H1 (cell line): ENCODE measurements at regions not wholly inside any gene's neighbourhood (a gene's known extent, or its start where the extent isn't known, plus 50 kb on each side); places are given as distances from the start of the nearest gene placed in this dataset.

Experiments used
- ASH2L ChIP-seq: fragments of 200-600, 300-600 bp; sonication (generic); IDR thresholded peaks from one replicate; pipeline ENCODE4 v1.7.1; 2017; ENCODE audit warnings: low read length
- EZH2 ChIP-seq: fragments of 200-600 bp; sonication (generic); IDR thresholded peaks from 2 replicates; pipeline ENCODE4 v1.7.1; 2012; ENCODE audit warnings: low read depth, mild to moderate bottlenecking, moderate library complexity, low read length, inconsistent platforms; ENCODE audit not compliant: severe bottlenecking
- POLR2A ChIP-seq, 2 experiments: IDR thresholded peaks; 1 replicate in 1 of 2; 2 replicates in 1 of 2; pipeline ENCODE4 v1.6.1; 2011; ENCODE audit warnings: low read depth in 2 of 2, low read length in 2 of 2, mild to moderate bottlenecking in 2 of 2; ENCODE audit errors: control extremely low read depth in 1 of 2
- POLR2AphosphoS5 ChIP-seq: IDR thresholded peaks from 2 replicates; pipeline ENCODE4 v1.6.1; 2011; ENCODE audit warnings: low read depth, low read length
- TF ChIP-seq, protein P1 (sequence below): IDR thresholded peaks from 2 replicates; pipeline ENCODE4 v1.6.1; 2011; ENCODE audit warnings: low read length, improper control_type of control experiment
- TF ChIP-seq, protein P2 (sequence below), 3 experiments: IDR thresholded peaks; 1 replicate in 2 of 3; 2 replicates in 1 of 3; pipeline versions ENCODE4 v1.5.1 to v1.6.1; 2011; ENCODE audit warnings: low read length in 3 of 3, mild to moderate bottlenecking in 3 of 3, inconsistent platforms in 2 of 3, low read depth in 1 of 3, moderate library complexity in 1 of 3; ENCODE audit not compliant: insufficient read depth in 1 of 3; ENCODE audit errors: control extremely low read depth in 1 of 3

DNA sequence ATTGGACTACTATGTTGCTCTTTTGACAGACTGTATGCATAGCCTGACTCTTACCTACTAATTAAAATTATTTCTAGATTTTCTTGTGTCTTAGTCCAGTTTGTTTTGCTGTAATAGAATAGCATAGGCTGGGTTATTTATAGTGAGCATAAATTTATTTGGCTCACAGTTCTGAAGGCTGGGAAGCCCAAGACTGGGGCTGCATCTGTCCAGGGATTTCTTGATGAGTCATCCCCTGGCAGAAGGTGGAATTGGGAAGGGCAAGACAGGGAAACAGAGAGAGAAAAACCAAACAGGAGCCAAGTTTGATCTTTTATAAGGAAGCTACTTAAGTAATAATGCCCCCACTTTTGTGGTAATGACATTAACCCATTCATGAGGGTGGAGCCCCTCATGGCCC is 759.2 kb upstream of the LRFN5 start:
- TF ChIP-seq POLR2A (IDR thresholded peaks at IDR 0.05; ENCODE audit: control extremely low read depth in 1 of 2, low read depth in 2 of 2, low read length in 2 of 2), result no peak
- TF ChIP-seq, protein P1, sequence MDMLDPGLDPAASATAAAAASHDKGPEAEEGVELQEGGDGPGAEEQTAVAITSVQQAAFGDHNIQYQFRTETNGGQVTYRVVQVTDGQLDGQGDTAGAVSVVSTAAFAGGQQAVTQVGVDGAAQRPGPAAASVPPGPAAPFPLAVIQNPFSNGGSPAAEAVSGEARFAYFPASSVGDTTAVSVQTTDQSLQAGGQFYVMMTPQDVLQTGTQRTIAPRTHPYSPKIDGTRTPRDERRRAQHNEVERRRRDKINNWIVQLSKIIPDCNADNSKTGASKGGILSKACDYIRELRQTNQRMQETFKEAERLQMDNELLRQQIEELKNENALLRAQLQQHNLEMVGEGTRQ, result no peak
- no peak for TF ChIP-seq POLR2AphosphoS5
- TF ChIP-seq, protein P2, sequence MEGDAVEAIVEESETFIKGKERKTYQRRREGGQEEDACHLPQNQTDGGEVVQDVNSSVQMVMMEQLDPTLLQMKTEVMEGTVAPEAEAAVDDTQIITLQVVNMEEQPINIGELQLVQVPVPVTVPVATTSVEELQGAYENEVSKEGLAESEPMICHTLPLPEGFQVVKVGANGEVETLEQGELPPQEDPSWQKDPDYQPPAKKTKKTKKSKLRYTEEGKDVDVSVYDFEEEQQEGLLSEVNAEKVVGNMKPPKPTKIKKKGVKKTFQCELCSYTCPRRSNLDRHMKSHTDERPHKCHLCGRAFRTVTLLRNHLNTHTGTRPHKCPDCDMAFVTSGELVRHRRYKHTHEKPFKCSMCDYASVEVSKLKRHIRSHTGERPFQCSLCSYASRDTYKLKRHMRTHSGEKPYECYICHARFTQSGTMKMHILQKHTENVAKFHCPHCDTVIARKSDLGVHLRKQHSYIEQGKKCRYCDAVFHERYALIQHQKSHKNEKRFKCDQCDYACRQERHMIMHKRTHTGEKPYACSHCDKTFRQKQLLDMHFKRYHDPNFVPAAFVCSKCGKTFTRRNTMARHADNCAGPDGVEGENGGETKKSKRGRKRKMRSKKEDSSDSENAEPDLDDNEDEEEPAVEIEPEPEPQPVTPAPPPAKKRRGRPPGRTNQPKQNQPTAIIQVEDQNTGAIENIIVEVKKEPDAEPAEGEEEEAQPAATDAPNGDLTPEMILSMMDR (IDR thresholded peaks at IDR 0.05; ENCODE audit: control extremely low read depth in 1 of 3, insufficient read depth in 1 of 3, low read depth in 1 of 3, low read length in 3 of 3), result no peak
- TF ChIP-seq EZH2, result no peak
- no peak for TF ChIP-seq ASH2L
